HFFc6 (cell line): ENCODE measurements at regions not wholly inside any gene's neighbourhood (a gene's known extent, or its start where the extent isn't known, plus 50 kb on each side); places are given as distances from the start of the nearest gene placed in this dataset.

ENCODE experiments used
- DNase-seq: peaks from one replicate; pipeline ENCODE4 v3.0.0-alpha.2; 2018
- H3K27ac Mint-ChIP-seq: 2 replicates; pipeline ENCODE4 v1.8.0; 2020; ENCODE audit warnings: mild to moderate bottlenecking, mixed read lengths
- H3K27me3 Mint-ChIP-seq: 2 replicates; pipeline ENCODE4 v1.8.0; 2021; ENCODE audit warnings: mild to moderate bottlenecking, moderate library complexity, mixed read lengths; ENCODE audit not compliant: insufficient read depth
- H3K36me3 Mint-ChIP-seq: 2 replicates; pipeline ENCODE4 v1.8.0; 2021; ENCODE audit warnings: low read depth, mixed read lengths
- H3K4me1 Mint-ChIP-seq: 2 replicates; pipeline ENCODE4 v1.8.0; 2020; ENCODE audit warnings: low read depth, mixed read lengths
- H3K4me3 Mint-ChIP-seq: 2 replicates; pipeline ENCODE4 v1.8.0; 2020; ENCODE audit warnings: mild to moderate bottlenecking, moderate library complexity, mixed read lengths
- H3K9me3 Mint-ChIP-seq: 2 replicates; pipeline ENCODE4 v1.8.0; 2020; ENCODE audit warnings: mild to moderate bottlenecking, mixed read lengths
- CTCF ChIP-seq: fragments of 200-600 bp; sonication (generic); IDR thresholded peaks from 2 replicates; pipeline ENCODE4 v1.5.0; 2021; ENCODE audit warnings: antibody characterized with exemption, mild to moderate bottlenecking

GRCh38 chr16:27633721-27634120 lies 83.8 kb downstream of the KATNIP start:
- no peak overlapping the region for H3K4me3 Mint-ChIP-seq
- H3K36me3 Mint-ChIP-seq, result peaks cover 7% of the 10 kb centered on the region; the same call in 1 of the 2 replicates
- no peaks in the 10 kb centered on the region for H3K4me1 Mint-ChIP-seq
- TF ChIP-seq CTCF, result no peak
- H3K27me3 Mint-ChIP-seq, result no peaks in the 10 kb centered on the region
- no peaks in the 10 kb centered on the region for H3K9me3 Mint-ChIP-seq
- no peak overlapping the region for H3K27ac Mint-ChIP-seq
- DNase-seq, result no peak

- H3K27ac Mint-ChIP-seq, result no peak overlapping the region
- TF ChIP-seq CTCF, result no peak
- no peaks in the 10 kb centered on the region for H3K27me3 Mint-ChIP-seq
- H3K4me3 Mint-ChIP-seq, result no peak overlapping the region
- H3K36me3 Mint-ChIP-seq, result peaks cover 7% of the 10 kb centered on the region; the same call in 1 of the 2 replicates
- no peaks in the 10 kb centered on the region for H3K4me1 Mint-ChIP-seq
- no peaks in the 10 kb centered on the region for H3K9me3 Mint-ChIP-seq
- DNase-seq, result no peak
These were observed 84.8 kb downstream of the KATNIP start for GRCh38 chr16:27634779-27635178.

GRCh38 chr16:27636453-27637240 lies 86.7 kb downstream of the KATNIP start:
- no peak for DNase-seq
- Mint-ChIP-seq H3K9me3 (no peaks in the 10 kb centered on the region), H3K36me3 (peaks cover 6% of the 10 kb centered on the region; the same call in 1 of the 2 replicates), H3K27me3 (no peaks in the 10 kb centered on the region), H3K4me1 (no peaks in the 10 kb centered on the region), H3K4me3 (no peak overlapping the region), H3K27ac (no peak overlapping the region)
- no peak for TF ChIP-seq CTCF

- TF ChIP-seq CTCF, result no peak
- H3K27ac Mint-ChIP-seq, result no peak overlapping the region
- H3K4me1 Mint-ChIP-seq, result no peaks in the 10 kb centered on the region
- H3K4me3 Mint-ChIP-seq, result no peak overlapping the region
- no peaks in the 10 kb centered on the region for H3K36me3 Mint-ChIP-seq
- no peaks in the 10 kb centered on the region for H3K9me3 Mint-ChIP-seq
- H3K27me3 Mint-ChIP-seq, result peaks cover under 1% of the 10 kb centered on the region; the same call in 1 of the 2 replicates
- DNase-seq, result no peak
These were observed 89.1 kb downstream of the KATNIP start for GRCh38 chr16:27638833-27639560.

- Mint-ChIP-seq H3K9me3 (no peaks in the 10 kb centered on the region), H3K4me3 (no peak overlapping the region), H3K36me3 (no peaks in the 10 kb centered on the region), H3K4me1 (no peaks in the 10 kb centered on the region), H3K27ac (no peak overlapping the region), H3K27me3 (peaks cover 4% of the 10 kb centered on the region; the same call in 1 of the 2 replicates)
- TF ChIP-seq CTCF, result peak; percentile 84
- DNase-seq, result peak; percentile 9
These were observed 89.8 kb downstream of the KATNIP start for GRCh38 chr16:27639561-27640276.
